ENCODE measurements at regions not wholly inside any gene's neighbourhood (a gene's known extent, or its start where the extent isn't known, plus 50 kb on each side); places are given as distances from the start of the nearest gene placed in this dataset.
"Not testable (repeated sequence)": the region's sequence is repeated elsewhere in the genome, so short reads cannot be mapped to it uniquely, and the experiment has no call there.

DNA sequence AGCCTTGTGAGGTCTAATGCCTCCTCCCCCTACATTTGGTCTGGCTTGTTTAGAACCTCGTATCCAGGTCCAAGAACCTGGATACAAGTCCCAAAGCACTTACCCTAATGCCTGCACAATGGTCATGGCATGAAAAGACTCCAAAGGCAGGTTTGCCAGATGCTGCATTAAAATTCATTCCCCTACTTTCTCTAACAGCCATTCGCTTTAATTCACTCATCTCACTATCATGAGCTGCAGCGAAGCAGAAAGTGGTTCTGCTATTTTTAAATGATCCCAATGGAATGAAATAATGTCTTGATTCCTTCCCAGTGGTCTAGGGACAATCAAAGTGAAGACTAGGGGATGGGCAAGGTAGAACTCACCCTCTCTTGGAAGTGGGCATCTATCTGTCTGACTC is 72.5 kb upstream of the MAX start:
- Histone ChIP-seq H3K9me3 (ENCODE audit: control insufficient read depth, insufficient read depth, low read length) (no peaks in the 10 kb centered on the region), H3K9ac (ENCODE audit: low read depth, low read length) (no peak overlapping the region; the same call in 1 of the 2 replicates), H3K4me1 (ENCODE audit: insufficient read depth, low read length) (peaks cover 14% of the 10 kb centered on the region), H3K36me3 (ENCODE audit: insufficient read depth, low read length) (no peaks in the 10 kb centered on the region)

DNA sequence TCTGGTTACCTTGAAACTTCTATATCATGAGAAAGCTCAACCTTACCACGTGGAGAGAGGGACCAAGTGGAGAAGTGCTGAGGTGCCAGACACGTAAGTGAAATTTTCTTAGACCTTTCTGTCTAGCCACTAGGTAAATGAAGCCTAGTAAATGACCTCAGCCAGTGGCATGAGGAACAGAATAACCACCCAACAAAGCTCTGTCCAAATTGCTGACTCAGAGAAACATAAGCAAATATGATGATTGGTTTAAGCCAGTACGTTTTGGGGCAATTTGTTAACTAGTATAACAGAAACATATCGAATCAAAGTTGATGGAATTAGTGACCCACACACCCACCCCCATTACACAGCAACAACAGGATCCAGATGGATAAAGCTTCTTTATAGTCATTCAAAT is 75.2 kb upstream of the MAX start:
- Histone ChIP-seq H3K36me3 (ENCODE audit: insufficient read depth, low read length) (no peaks in the 10 kb centered on the region), H3K9ac (ENCODE audit: low read depth, low read length) (no peak overlapping the region), H3K9me3 (ENCODE audit: control insufficient read depth, insufficient read depth, low read length) (peaks cover 10% of the 10 kb centered on the region; the same call in 1 of the 2 replicates), H3K4me1 (ENCODE audit: insufficient read depth, low read length) (peaks cover 15% of the 10 kb centered on the region)

GRCh38 chr14:65179231-65179630 is 76.9 kb upstream of the MAX start:
- H3K36me3 ChIP-seq (ENCODE audit: insufficient read depth, low read length); H3K9me3 ChIP-seq (ENCODE audit: control insufficient read depth, insufficient read depth, low read length); H3K9ac ChIP-seq (ENCODE audit: low read depth, low read length); H3K4me1 ChIP-seq (ENCODE audit: insufficient read depth, low read length): not testable (repeated sequence)

DNA sequence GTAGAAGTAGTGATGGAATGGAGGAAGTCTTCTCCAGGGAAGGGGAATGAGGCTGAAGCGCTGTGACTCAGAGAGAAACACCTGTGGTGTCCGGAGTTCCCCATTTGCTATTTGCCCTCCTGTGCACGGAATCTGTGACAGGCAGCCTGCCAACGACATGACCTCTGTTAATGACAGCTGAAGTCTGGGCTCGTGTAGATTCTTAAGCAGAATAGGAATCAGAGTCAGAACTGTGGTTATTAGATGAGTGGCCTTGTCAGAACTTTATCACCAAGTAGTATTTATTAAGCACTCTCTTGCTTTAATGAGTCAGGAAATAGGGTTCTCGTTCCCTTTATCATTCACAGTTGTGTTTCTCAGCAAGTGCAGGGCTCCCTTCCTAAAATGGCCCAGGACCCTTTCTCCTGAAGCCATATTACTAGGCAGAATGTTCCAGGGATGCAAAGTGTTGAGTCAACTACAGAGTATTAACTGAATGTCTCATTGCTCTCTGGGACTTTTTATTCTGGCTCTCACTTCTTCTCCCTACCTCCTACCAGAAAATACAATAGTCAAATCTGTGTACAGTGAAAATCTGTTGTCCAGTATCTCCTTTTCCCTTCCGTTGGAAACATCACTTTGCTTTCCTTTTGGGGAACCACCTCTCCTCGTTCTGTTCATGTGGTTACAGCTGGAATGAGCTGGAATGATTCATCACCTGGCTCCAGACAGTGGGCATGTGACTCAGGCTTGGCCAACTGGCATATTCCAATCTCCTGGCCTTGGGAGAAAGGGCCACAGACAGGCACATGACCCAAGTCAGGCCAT is 77.8 kb upstream of the MAX start:
- Histone ChIP-seq H3K9me3 (ENCODE audit: control insufficient read depth, insufficient read depth, low read length) (peaks cover 10% of the 10 kb centered on the region; the same call in 1 of the 2 replicates), H3K9ac (ENCODE audit: low read depth, low read length) (no peak overlapping the region), H3K36me3 (ENCODE audit: insufficient read depth, low read length) (no peaks in the 10 kb centered on the region), H3K4me1 (ENCODE audit: insufficient read depth, low read length) (0 out of 2 replicates have a peak, but pooled peaks cover 7% of the 10 kb centered on the region)

- peaks cover 10% of the 10 kb centered on the region; the same call in 1 of the 2 replicates for H3K9me3 ChIP-seq (ENCODE audit: control insufficient read depth, insufficient read depth, low read length)
- 0 out of 2 replicates have a peak, but pooled peaks cover 7% of the 10 kb centered on the region for H3K4me1 ChIP-seq (ENCODE audit: insufficient read depth, low read length)
- no peak overlapping the region for H3K9ac ChIP-seq (ENCODE audit: low read depth, low read length)
- no peaks in the 10 kb centered on the region for H3K36me3 ChIP-seq (ENCODE audit: insufficient read depth, low read length)
Observed at GRCh38 chr14:65180725-65181025, 78.4 kb upstream of the MAX start.

- no peak overlapping the region for H3K9ac ChIP-seq (ENCODE audit: low read depth, low read length)
- H3K9me3 ChIP-seq (ENCODE audit: control insufficient read depth, insufficient read depth, low read length): peaks cover 10% of the 10 kb centered on the region; the same call in 1 of the 2 replicates
- H3K4me1 ChIP-seq (ENCODE audit: insufficient read depth, low read length): 0 out of 2 replicates have a peak, but pooled peaks cover 7% of the 10 kb centered on the region
- H3K36me3 ChIP-seq (ENCODE audit: insufficient read depth, low read length): no peaks in the 10 kb centered on the region
Observed at GRCh38 chr14:65184032-65184764, 81.9 kb upstream of the MAX start.

DNA sequence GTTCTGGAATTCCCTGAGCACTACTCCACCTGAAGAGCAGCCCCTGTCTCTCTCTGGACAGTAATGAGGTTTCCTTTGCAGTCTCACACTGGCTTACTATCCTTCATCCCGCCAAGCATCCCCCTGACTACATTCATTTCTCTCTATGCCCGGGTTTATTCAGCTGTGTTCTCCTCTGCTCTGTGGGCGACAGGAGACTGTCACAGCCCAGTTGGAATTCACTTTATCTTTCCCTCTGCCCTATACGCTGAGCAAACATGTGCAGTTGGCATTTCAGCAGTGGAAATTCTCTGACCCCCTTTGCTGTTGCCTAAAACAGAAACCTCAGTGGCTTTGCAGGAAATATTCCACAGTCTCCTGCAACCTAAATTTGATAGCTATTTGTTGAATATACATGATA is 83.5 kb upstream of the MAX start:
- Histone ChIP-seq H3K4me1 (ENCODE audit: insufficient read depth, low read length) (no peaks in the 10 kb centered on the region), H3K36me3 (ENCODE audit: insufficient read depth, low read length) (no peaks in the 10 kb centered on the region), H3K9me3 (ENCODE audit: control insufficient read depth, insufficient read depth, low read length) (peaks cover 10% of the 10 kb centered on the region; the same call in 1 of the 2 replicates), H3K9ac (ENCODE audit: low read depth, low read length) (no peak overlapping the region)

DNA sequence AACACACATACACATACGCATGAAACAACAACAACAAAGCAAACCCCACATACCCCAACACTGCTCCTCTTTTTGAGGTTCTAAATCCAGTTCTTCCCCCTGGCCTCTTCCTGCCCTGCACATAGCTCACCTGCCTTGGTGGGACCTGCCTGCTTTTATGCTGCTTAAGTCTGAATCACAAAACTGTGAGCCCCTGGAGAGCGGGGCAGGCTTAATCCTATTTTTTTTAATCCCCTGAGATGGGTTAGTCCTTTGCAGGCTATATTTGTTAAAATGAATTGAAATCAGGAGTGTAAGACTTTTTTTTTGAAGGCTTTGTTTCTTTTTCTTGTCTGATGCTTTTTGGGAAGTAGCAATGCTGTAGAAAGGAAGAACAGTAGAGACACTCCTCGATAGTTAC is 84.6 kb upstream of the MAX start:
- H3K9ac ChIP-seq (ENCODE audit: low read depth, low read length): no peak overlapping the region
- H3K9me3 ChIP-seq (ENCODE audit: control insufficient read depth, insufficient read depth, low read length): peaks cover 2% of the 10 kb centered on the region; the same call in 1 of the 2 replicates
- no peaks in the 10 kb centered on the region for H3K4me1 ChIP-seq (ENCODE audit: insufficient read depth, low read length)
- H3K36me3 ChIP-seq (ENCODE audit: insufficient read depth, low read length): no peaks in the 10 kb centered on the region

DNA sequence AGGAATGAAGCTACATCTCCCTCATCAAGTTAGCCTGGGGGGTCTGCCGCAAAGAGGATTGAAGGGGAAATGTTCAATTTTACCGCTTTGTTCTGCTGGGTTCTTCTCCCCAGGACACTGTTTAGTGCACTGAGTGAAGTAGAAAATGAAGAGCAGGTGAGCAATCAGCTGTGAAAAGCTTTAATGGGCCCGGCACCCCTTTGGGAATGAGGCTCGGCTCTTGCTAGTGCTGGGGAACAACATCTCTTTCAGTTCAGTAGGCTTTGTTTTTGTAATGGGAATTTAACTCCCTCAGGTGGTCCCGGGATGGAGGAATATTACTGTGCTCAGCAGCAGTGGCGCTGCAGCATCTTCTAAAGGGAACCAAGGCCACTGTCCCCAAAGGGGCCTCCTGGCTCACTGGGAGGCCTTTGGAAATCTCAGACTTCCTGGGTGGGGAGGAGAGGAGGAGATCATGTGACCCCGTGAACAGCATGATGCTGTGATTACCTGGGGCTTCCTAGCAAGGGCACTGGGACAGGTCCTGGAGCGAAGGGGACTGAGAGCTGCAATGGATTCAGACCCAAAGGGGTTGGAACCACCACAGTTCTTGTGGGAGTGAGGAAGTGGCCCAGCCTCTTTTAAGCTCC is 85.2 kb upstream of the MAX start:
- Histone ChIP-seq H3K9ac (ENCODE audit: low read depth, low read length) (no peak overlapping the region), H3K36me3 (ENCODE audit: insufficient read depth, low read length) (no peaks in the 10 kb centered on the region), H3K9me3 (ENCODE audit: control insufficient read depth, insufficient read depth, low read length) (no peaks in the 10 kb centered on the region), H3K4me1 (ENCODE audit: insufficient read depth, low read length) (no peaks in the 10 kb centered on the region)

- no peak overlapping the region for H3K9ac ChIP-seq (ENCODE audit: low read depth, low read length)
- no peaks in the 10 kb centered on the region for H3K9me3 ChIP-seq (ENCODE audit: control insufficient read depth, insufficient read depth, low read length)
- no peaks in the 10 kb centered on the region for H3K4me1 ChIP-seq (ENCODE audit: insufficient read depth, low read length)
- no peaks in the 10 kb centered on the region for H3K36me3 ChIP-seq (ENCODE audit: insufficient read depth, low read length)
Observed at GRCh38 chr14:65190312-65190711, 88.0 kb upstream of the MAX start.

GRCh38 chr14:65191716-65192115 is 89.4 kb upstream of the MAX start:
- Histone ChIP-seq H3K4me1 (ENCODE audit: insufficient read depth, low read length) (no peaks in the 10 kb centered on the region), H3K9ac (ENCODE audit: low read depth, low read length) (no peak overlapping the region), H3K9me3 (ENCODE audit: control insufficient read depth, insufficient read depth, low read length) (no peaks in the 10 kb centered on the region), H3K36me3 (ENCODE audit: insufficient read depth, low read length) (no peaks in the 10 kb centered on the region)

DNA sequence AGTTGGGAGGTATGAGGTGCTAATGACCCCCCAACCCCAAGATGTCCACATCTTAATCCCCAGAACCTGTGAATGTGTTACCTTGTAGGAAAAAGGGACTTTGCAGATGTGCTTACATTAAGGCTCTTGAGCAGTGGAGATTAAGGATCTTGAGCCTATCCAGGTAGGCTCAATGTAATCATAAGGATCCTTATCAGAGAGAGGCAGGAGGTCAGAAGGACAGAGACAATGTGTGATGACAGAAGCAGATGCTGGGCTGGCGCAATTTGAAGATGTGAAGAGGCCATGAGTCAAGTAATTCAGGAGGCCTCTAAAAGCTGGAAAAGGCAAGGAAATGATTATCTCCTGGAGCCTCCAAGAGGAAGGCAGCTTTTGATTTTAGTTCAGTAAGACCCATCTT is 90.4 kb upstream of the MAX start:
- no peaks in the 10 kb centered on the region for H3K4me1 ChIP-seq (ENCODE audit: insufficient read depth, low read length)
- no peaks in the 10 kb centered on the region for H3K36me3 ChIP-seq (ENCODE audit: insufficient read depth, low read length)
- no peak overlapping the region for H3K9ac ChIP-seq (ENCODE audit: low read depth, low read length)
- H3K9me3 ChIP-seq (ENCODE audit: control insufficient read depth, insufficient read depth, low read length): no peaks in the 10 kb centered on the region

- H3K4me1 ChIP-seq (ENCODE audit: insufficient read depth, low read length): no peaks in the 10 kb centered on the region
- H3K9ac ChIP-seq (ENCODE audit: low read depth, low read length): no peak overlapping the region
- no peaks in the 10 kb centered on the region for H3K9me3 ChIP-seq (ENCODE audit: control insufficient read depth, insufficient read depth, low read length)
- H3K36me3 ChIP-seq (ENCODE audit: insufficient read depth, low read length): no peaks in the 10 kb centered on the region
Observed at GRCh38 chr14:65193916-65194590, 91.7 kb upstream of the MAX start.

GRCh38 chr14:65195042-65195719 is 92.9 kb upstream of the MAX start:
- H3K4me1 ChIP-seq (ENCODE audit: insufficient read depth, low read length): no peaks in the 10 kb centered on the region

More at GRCh38 chr14:65195042-65195719, 92.9 kb upstream of the MAX start:
- Histone ChIP-seq H3K36me3 (ENCODE audit: insufficient read depth, low read length) (no peaks in the 10 kb centered on the region), H3K9ac (ENCODE audit: low read depth, low read length) (no peak overlapping the region), H3K9me3 (ENCODE audit: control insufficient read depth, insufficient read depth, low read length) (no peaks in the 10 kb centered on the region)

All from ES-I3 (cell line).